ENCODE measurements at regions not wholly inside any gene's neighbourhood (a gene's known extent, or its start where the extent isn't known, plus 50 kb on each side); places are given as distances from the start of the nearest gene placed in this dataset.

DNA sequence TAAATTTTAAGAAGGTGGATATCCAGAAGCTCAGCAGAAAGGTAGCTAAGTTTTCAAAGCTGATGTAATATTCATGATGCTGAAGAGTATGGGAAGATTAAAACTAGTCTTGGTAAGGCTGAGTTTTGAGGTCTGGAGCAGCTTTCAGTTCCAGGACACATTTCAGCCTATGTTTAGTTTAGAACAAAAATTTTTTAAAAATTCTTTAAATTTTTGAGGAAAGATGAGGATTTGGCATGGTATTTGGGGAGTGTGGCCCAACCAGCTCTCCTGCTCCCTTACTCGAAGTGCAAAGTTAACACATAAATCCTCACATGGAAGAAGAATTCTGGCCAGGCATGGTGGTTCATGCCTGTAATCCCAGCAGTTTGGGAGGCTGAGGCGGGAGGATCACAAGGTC lies 1039.1 kb downstream of the NAALADL2 start:
- H3K4me3 ChIP-seq (ENCODE audit: low read depth, low read length): no peak overlapping the region
- no peak for DNase-seq (ENCODE audit: low read depth)
- TF ChIP-seq, protein P1, sequence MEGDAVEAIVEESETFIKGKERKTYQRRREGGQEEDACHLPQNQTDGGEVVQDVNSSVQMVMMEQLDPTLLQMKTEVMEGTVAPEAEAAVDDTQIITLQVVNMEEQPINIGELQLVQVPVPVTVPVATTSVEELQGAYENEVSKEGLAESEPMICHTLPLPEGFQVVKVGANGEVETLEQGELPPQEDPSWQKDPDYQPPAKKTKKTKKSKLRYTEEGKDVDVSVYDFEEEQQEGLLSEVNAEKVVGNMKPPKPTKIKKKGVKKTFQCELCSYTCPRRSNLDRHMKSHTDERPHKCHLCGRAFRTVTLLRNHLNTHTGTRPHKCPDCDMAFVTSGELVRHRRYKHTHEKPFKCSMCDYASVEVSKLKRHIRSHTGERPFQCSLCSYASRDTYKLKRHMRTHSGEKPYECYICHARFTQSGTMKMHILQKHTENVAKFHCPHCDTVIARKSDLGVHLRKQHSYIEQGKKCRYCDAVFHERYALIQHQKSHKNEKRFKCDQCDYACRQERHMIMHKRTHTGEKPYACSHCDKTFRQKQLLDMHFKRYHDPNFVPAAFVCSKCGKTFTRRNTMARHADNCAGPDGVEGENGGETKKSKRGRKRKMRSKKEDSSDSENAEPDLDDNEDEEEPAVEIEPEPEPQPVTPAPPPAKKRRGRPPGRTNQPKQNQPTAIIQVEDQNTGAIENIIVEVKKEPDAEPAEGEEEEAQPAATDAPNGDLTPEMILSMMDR (conservative IDR thresholded peaks at IDR 0.05; ENCODE audit: low read depth, low read length): no peak

DNA sequence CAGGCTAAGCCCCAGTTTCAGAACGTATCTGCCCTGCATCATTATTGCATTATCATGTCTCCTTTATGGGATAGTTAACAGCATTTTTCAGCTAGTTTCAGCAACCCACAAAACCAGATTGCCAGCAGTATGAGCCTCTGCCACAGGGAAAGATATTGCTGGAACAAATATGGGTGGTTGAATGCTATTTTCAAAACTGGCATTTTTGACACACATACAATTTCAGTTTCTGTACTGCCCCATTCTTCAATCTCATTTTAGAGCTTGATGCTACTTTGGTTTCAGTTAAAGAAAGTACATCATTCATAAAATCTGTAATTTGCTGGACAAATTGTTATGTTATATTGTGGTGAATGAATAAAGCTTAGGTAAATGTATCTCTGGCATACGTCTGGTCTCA lies 1037.5 kb downstream of the NAALADL2 start:
- H3K4me3 ChIP-seq (ENCODE audit: low read depth, low read length): no peak overlapping the region
- no peak for DNase-seq (ENCODE audit: low read depth)
- TF ChIP-seq, protein P1 (conservative IDR thresholded peaks at IDR 0.05; ENCODE audit: low read depth, low read length): no peak

DNA sequence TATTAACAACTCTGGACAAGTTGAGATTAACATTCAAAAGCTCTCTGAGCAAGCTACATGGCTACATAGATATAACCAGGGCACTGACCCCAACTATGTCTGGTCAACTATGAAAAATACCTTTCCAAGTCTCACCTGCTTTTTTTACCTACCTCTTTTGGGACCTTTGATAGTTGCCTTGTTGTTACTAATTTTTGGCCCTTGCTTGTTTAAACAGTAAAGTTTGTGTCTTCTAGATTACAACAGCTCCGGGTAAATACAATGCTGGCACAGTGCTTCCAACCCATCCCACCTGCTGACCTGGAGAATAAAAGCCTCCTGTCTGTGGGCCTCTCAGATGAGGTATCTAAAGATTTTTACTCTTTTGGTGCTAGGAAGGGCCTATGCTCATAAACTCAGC lies 1036.6 kb downstream of the NAALADL2 start:
- H3K4me3 ChIP-seq (ENCODE audit: low read depth, low read length): no peak overlapping the region
- DNase-seq (ENCODE audit: low read depth): no peak
- TF ChIP-seq, protein P1 (conservative IDR thresholded peaks at IDR 0.05; ENCODE audit: low read depth, low read length): no peak

DNA sequence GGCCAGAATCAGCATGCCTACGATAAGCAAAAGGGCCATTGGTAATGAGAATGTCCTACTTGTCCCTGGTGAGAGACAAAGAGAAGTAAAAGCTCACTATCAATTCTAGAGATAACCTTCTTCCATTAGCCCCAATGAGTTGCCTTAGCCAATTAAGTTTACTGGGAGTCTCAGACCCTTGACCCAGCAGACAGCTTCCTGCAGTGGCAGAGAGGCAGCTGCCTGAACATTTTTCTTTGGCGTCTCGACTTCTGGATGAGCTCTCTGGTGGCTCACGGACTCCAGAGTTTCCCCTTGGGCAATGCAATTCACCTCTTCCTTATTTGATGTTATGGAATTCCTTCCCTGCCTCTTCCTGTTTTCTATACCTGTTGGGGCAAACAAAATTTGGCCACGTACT lies 1034.4 kb downstream of the NAALADL2 start:
- TF ChIP-seq, protein P1 (conservative IDR thresholded peaks at IDR 0.05; ENCODE audit: low read depth, low read length): no peak
- DNase-seq (ENCODE audit: low read depth): no peak
- no peak overlapping the region for H3K4me3 ChIP-seq (ENCODE audit: low read depth, low read length)

- H3K4me3 ChIP-seq (ENCODE audit: low read depth, low read length): no peak overlapping the region
- DNase-seq (ENCODE audit: low read depth): no peak
- TF ChIP-seq, protein P1 (conservative IDR thresholded peaks at IDR 0.05; ENCODE audit: low read depth, low read length): no peak
These were observed 1030.9 kb downstream of the NAALADL2 start for GRCh38 chr3:175890066-175890465.

DNA sequence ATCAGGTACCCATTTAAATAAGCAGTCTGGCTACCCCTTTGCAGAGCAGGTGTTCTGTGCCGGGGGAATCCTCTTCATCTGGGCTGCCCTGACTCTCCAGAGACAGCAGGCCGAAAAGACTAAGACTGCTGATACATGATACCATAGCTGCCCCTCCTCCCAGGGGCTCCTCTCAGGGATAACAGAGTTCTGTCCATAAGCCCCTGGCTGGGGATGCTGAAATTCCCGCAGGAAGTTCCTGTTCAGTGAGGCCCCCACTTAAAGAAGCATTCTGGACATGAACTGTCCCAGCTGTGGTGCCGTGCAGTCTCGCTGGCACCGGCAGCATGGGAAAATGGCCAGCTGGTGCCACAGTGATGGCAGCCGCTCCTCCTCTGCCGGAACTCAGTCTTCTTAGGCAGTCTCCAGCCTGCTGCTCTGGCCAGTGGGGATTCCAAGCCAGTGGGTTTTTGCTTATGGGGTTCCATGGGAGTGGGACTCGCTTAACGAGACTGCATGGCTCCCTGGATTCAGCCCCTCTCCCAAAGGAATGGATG lies 1026.2 kb downstream of the NAALADL2 start:
- no peak for DNase-seq (ENCODE audit: low read depth)
- no peak overlapping the region for H3K4me3 ChIP-seq (ENCODE audit: low read depth, low read length)
- TF ChIP-seq, protein P1 (conservative IDR thresholded peaks at IDR 0.05; ENCODE audit: low read depth, low read length): no peak

DNA sequence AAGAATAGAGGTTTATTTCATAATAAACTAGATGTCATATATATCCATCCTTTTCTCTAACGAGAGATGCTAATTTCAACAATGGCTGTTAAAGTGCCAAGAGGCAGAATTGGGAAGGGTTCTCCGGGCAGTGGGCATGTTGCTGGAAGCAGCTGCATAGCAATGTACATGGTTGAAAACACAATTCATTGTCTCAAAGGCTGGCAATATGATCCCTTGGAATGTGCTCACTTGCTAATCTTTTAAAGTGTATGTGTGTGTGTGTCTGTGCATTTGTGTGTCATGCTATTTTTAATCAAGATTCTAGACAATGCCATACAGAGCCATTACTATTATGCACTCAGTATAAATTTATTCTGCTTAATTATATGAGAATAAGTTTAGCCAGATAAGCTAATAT lies 1020.3 kb downstream of the NAALADL2 start:
- DNase-seq (ENCODE audit: low read depth): no peak
- TF ChIP-seq, protein P1 (conservative IDR thresholded peaks at IDR 0.05; ENCODE audit: low read depth, low read length): no peak
- H3K4me3 ChIP-seq (ENCODE audit: low read depth, low read length): no peak overlapping the region
